ENCODE measurements at regions not wholly inside any gene's neighbourhood (a gene's known extent, or its start where the extent isn't known, plus 50 kb on each side); places are given as distances from the start of the nearest gene placed in this dataset.

DNA sequence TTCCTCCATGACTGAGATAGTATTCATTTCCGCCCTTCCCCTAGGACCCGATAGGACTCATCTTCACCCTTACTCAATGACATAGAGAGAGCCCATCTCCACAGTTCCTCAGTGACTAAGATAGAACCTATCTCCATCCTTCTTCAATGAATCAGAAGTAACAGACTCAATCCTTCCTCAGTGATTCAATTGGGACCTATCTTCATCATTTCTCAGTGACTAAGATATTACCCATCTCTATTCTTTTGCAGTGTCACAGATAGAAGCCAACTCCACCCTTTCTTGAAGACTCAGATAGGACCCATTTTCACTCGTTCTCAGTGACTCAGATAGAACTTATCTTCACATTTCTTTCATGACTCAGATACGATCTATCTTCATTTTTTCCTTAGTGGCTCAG is 164.6 kb downstream of the FBXO4 start:
- Histone ChIP-seq H2AFZ (ENCODE audit: low read depth, low read length, poor library complexity, severe bottlenecking) (no peak overlapping the region), H3K27me3 (ENCODE audit: insufficient read depth, low read length) (peaks cover 9% of the 10 kb centered on the region; the same call in 1 of the 2 replicates), H3K9me3 (ENCODE audit: control insufficient read depth in 1 of 2, insufficient read depth in 1 of 2, low read depth in 1 of 2, low read length in 2 of 2) (no peaks in the 10 kb centered on the region), H3K9me2 (ENCODE audit: insufficient read depth) (no peaks in the 10 kb centered on the region), H3K4me3 (replicated peaks in 1 of 2; ENCODE audit: low read depth in 1 of 2, low read length in 2 of 2) (no peak overlapping the region), H3K36me3 (ENCODE audit: control insufficient read depth in 1 of 2, insufficient read depth in 2 of 2, low read length in 2 of 2) (no peaks in the 10 kb centered on the region), H3K9ac (ENCODE audit: low read length) (no peak overlapping the region), H4K20me1 (ENCODE audit: insufficient read depth) (no peaks in the 10 kb centered on the region; the same call in 1 of the 2 replicates), H3K27ac (ENCODE audit: low read depth, low read length) (no peak overlapping the region), H3K79me2 (ENCODE audit: insufficient read depth, low read length) (no peaks in the 10 kb centered on the region), H3K4me1 (ENCODE audit: control insufficient read depth in 1 of 2, insufficient read depth in 2 of 2, low read length in 2 of 2) (no peaks in the 10 kb centered on the region), H3K4me2 (ENCODE audit: low read length) (no peak overlapping the region)
- BruUV-seq (replicated peaks), result no TSS peak
- intact Hi-C loops (cut with micrococcal nuclease), result no loop called here
- ChIA-PET POLR2A (no interaction called here), RAD21 (ENCODE audit: low non-redundant PET in 1 of 2, low total read pairs in 2 of 2, uncharacterized antibody in 2 of 2, unreplicated experiment in 2 of 2) (no interaction called here), CTCF (no interaction called here)
- TF ChIP-seq TCF7L2 (IDR thresholded peaks at IDR 0.05; ENCODE audit: borderline replicate concordance, extremely low read depth, insufficient read depth, insufficient read length) (no peak), CBX3 (IDR thresholded peaks at IDR 0.05; ENCODE audit: low read depth) (no peak), ELF1 (IDR thresholded peaks at IDR 0.05; ENCODE audit: borderline replicate concordance, low read depth) (no peak), YY1 (IDR thresholded peaks at IDR 0.05; ENCODE audit: extremely low read depth, insufficient replicate concordance, low read depth, low read length) (no peak), POLR2A (IDR thresholded peaks at IDR 0.05; ENCODE audit: borderline replicate concordance, extremely low read depth, insufficient read depth, insufficient read length) (no peak), JUND (IDR thresholded peaks at IDR 0.05) (no peak), RAD21 (IDR thresholded peaks at IDR 0.05; ENCODE audit: low read depth) (no peak), ZFX (IDR thresholded peaks at IDR 0.05) (no peak), SIN3A (IDR thresholded peaks at IDR 0.05; ENCODE audit: low read depth) (no peak), EZH2 (IDR thresholded peaks at IDR 0.05) (no peak), ZNF274 (IDR thresholded peaks at IDR 0.05; ENCODE audit: low read depth, low read length) (no peak)
- TF ChIP-seq, protein P1, sequence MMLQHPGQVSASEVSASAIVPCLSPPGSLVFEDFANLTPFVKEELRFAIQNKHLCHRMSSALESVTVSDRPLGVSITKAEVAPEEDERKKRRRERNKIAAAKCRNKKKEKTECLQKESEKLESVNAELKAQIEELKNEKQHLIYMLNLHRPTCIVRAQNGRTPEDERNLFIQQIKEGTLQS (IDR thresholded peaks at IDR 0.05), result no peak
- TF ChIP-seq, protein P2, sequence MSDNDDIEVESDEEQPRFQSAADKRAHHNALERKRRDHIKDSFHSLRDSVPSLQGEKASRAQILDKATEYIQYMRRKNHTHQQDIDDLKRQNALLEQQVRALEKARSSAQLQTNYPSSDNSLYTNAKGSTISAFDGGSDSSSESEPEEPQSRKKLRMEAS (IDR thresholded peaks at IDR 0.05), result no peak
- TF ChIP-seq, protein P3, sequence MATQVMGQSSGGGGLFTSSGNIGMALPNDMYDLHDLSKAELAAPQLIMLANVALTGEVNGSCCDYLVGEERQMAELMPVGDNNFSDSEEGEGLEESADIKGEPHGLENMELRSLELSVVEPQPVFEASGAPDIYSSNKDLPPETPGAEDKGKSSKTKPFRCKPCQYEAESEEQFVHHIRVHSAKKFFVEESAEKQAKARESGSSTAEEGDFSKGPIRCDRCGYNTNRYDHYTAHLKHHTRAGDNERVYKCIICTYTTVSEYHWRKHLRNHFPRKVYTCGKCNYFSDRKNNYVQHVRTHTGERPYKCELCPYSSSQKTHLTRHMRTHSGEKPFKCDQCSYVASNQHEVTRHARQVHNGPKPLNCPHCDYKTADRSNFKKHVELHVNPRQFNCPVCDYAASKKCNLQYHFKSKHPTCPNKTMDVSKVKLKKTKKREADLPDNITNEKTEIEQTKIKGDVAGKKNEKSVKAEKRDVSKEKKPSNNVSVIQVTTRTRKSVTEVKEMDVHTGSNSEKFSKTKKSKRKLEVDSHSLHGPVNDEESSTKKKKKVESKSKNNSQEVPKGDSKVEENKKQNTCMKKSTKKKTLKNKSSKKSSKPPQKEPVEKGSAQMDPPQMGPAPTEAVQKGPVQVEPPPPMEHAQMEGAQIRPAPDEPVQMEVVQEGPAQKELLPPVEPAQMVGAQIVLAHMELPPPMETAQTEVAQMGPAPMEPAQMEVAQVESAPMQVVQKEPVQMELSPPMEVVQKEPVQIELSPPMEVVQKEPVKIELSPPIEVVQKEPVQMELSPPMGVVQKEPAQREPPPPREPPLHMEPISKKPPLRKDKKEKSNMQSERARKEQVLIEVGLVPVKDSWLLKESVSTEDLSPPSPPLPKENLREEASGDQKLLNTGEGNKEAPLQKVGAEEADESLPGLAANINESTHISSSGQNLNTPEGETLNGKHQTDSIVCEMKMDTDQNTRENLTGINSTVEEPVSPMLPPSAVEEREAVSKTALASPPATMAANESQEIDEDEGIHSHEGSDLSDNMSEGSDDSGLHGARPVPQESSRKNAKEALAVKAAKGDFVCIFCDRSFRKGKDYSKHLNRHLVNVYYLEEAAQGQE (IDR thresholded peaks at IDR 0.05; ENCODE audit: low read depth), result no peak
- TF ChIP-seq, protein P4, sequence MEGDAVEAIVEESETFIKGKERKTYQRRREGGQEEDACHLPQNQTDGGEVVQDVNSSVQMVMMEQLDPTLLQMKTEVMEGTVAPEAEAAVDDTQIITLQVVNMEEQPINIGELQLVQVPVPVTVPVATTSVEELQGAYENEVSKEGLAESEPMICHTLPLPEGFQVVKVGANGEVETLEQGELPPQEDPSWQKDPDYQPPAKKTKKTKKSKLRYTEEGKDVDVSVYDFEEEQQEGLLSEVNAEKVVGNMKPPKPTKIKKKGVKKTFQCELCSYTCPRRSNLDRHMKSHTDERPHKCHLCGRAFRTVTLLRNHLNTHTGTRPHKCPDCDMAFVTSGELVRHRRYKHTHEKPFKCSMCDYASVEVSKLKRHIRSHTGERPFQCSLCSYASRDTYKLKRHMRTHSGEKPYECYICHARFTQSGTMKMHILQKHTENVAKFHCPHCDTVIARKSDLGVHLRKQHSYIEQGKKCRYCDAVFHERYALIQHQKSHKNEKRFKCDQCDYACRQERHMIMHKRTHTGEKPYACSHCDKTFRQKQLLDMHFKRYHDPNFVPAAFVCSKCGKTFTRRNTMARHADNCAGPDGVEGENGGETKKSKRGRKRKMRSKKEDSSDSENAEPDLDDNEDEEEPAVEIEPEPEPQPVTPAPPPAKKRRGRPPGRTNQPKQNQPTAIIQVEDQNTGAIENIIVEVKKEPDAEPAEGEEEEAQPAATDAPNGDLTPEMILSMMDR (IDR thresholded peaks at IDR 0.05 in 2 of 3, conservative IDR thresholded peaks at IDR 0.05 in 1 of 3; ENCODE audit: borderline replicate concordance in 1 of 3, insufficient read depth in 1 of 3, low read depth in 2 of 3, low read length in 2 of 3), result no peak
- TF ChIP-seq, protein P5, sequence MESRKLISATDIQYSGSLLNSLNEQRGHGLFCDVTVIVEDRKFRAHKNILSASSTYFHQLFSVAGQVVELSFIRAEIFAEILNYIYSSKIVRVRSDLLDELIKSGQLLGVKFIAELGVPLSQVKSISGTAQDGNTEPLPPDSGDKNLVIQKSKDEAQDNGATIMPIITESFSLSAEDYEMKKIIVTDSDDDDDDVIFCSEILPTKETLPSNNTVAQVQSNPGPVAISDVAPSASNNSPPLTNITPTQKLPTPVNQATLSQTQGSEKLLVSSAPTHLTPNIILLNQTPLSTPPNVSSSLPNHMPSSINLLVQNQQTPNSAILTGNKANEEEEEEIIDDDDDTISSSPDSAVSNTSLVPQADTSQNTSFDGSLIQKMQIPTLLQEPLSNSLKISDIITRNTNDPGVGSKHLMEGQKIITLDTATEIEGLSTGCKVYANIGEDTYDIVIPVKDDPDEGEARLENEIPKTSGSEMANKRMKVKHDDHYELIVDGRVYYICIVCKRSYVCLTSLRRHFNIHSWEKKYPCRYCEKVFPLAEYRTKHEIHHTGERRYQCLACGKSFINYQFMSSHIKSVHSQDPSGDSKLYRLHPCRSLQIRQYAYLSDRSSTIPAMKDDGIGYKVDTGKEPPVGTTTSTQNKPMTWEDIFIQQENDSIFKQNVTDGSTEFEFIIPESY (IDR thresholded peaks at IDR 0.05; ENCODE audit: extremely low read depth, insufficient replicate concordance, low read length), result no peak
- no peak for DNase-seq (ENCODE audit: low read depth, low spot score)
- no peak for ATAC-seq
